ENCODE measurements at regions not wholly inside any gene's neighbourhood (a gene's known extent, or its start where the extent isn't known, plus 50 kb on each side); places are given as distances from the start of the nearest gene placed in this dataset.

DNA sequence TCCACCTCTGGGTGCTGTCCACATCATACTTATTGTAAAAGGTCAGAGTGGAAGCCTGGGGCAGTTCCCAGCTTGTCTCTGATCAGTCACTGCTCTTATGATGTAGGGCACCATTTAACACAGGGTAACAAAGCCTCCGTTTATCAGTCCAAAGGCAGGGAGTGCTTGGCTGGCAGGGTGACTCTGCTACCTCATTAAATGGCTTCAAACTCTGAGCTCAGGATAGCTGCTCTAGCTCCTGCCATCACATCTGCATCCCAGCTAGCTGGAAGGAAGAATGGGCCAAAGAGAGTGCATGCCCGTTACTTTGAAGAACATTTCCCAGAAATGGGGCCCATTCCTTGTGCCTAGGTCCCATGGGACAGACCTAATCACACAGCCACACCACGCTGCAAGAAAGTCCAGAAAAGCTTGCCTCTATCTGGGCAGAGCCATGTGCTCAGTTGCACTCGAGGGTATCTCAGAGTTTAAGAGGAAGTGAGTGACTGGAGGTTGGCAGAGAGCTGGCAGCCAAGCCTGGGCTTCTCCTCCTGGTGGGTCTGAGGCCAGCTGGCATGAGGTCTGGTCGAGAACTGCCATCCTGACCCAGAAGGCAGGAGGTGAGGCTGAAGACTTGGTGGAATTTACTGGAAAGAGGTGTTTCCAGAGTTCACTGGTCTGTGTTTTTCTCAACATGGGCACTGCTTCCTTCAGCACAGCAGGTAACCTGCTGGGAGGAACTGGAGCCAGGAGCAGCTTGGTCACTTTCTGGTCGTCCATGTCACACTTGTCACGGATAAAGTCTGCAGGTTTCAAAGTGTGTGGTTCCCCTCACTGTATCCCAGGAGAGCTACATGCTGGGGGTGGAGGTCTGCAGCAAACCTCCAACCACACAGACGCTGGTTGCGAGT lies 935.7 kb downstream of the BRD1 start:
- DNase-seq: no peak

DNA sequence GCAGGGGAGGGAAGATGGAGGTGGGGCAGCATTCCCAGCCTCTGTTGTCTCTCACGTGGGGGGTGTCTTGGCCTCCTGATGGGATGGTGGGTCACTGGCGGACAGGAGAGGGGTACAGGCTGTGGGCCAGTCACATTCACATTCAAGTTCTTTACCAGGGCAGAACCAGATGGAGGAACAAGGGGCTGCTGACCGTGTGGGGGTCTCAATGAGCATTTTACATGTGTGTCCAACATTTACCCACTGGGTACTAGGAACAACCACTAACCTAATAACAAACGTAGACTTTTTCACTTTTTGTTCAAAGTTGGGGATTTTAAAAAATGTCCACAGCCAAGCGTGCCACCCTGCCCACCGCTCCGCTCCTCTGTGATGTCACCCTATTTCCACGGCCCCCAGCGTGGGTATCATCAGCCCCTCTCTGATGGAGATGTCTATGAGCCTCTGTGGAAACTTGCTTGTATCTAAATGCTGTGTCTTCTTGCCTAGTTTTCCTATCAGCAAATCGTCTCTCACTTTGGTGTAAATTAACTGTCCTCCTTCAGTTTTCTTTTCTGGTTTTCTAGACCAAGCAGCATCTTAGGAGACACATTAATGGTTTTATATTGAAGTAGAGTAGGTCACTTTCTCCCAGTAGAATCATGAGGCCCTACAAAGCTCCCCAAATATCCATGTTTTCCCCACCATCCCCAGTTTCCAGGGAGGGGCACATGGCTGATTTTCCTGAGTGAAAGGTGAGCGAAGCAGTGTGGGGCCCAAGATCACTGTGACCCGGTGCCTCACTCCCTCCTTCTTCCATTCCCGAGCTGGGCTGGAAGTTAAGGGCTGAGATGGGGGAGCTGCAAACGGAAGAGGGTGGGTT lies 936.7 kb downstream of the BRD1 start:
- no peak for DNase-seq

DNA sequence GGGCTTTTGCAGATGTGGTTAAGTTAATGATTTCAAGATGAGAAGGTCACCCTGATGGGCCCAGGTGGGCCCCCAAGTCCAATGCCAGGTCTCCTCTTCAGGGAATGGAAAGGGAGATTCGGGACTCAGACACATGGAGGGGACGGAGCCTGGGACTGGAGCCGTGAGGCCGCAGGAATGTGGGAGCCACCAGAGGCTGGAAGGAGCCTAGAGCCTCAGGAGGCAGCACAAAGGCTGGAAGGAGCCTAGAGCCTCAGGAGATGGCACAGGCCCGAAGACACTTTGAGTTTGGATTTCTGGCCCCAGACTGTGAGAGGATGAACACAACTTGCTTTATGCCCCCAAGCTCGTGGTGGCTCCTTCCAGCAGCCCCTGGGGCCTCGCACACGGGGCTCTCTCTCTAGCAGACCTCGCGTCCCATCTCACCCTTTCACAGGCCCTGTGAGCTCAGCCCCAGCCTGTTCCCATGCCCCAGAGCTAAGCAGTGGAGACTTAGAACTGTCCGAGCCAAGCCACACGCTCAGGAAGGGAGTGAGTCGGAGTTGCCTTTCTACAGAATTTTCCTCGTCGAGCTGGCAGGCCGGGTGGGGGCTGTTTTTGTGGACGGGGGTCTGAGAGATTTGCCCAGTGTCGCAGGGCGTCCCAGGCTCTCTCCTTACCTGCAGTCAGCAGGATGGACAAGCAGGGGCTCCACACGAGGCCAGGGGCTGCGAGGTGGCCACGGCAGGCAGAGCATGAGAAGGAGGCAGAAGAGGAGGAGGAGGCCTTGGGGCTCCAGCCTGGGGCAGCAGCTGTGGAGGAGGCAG lies 937.6 kb downstream of the BRD1 start:
- DNase-seq: no peak

DNA sequence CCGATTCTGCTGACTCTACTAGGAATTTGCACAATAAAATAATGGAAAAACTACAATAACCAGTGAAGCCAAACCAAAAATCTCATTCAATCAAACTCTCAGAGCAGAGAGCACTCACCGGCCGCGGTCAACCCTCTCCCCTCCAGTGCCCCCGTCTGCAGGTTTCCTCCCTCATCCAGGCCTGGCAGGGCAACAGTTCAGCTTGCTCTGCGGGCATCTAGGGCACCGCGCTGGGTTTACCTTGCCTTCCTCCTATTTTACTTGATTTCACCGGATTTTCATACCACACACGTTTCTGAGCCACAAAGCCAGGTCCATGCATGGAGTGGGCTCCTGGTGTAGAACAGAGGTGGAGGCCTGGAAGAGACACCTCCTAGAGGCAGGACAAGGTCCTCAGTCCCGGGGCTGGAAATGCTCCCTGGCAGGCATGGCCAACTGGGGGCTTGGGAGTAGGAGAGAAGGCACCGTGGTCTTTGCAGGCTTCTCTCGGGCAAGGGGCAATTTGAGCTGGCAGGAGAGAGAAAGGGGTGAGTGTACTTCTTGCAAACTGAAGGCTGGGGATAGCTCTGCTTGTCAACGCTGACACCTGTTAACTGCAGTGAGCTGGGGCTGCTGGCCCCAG lies 938.4 kb downstream of the BRD1 start:
- DNase-seq: no peak

DNA sequence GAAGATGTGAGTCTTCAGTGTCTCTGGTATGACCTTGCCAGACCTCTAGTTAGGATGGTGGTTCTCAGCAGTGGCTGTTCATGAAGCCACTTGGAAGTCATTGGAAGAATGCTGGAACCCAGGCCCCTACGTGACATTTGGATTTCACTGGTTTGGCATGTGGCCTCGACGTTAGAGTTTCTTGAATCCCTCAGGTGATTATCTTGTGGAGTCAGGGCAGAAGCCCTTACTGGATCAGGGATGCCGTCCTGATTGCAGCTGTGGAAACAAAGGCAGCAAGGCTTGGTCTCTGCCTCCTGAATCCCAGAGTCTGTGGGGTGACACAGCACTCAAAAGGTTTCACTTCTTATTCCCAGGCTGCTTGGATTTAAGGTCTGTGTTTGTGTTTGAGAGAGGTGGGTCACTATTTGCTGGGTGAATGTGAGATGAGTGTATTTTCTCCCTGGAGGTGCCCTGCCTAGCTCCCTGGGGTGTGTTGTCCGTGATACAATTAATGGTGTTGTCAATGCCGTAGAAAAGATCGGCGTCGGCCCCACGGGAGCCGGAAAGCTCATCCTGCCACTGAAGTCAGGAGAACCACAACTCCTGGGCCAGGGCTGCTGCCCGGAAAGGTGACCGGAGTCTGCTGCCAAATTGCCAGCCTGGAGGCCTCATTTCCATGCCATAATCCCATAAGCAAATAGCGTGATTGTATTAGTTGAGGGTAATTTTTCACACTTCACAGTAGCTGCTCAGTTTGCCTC lies 939.0 kb downstream of the BRD1 start:
- no peak for DNase-seq

DNA sequence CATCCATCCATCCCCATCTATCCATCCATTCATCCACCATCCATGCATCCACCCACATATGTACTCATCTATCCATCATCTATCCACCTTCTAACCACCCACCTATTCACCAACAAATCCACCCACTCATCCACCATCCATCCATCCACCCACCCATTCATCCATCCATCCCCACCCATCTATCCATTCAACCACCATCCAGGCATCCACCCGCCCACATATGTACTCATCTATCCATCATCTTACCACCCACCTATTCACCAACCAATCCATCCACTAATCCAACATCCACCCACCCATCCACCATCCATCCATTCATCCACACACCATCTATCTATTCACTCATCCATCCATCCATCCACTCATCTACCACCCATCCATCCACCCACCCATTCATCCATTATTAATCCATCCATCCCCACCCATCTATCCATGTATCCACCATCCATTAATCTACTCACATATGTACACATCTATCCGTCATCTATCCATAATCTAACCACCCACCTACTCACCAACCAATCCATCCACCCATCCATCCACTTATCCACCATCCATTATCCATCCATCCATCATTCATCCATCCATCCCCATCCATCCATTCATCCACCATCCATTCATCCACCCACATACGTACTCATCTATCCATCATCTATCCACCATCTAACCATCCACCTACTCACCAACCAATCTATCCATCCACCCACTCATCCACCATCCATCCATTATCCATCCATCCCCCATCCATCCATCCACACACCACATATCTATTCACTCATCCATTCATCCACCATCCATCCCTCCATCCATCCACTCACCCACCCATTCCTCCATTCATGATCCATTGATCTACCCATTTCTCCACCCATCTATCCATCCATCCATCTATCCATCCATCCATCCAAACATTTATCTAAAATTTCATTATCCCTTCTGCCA lies 940.0 kb downstream of the BRD1 start:
- no peak for DNase-seq

DNA sequence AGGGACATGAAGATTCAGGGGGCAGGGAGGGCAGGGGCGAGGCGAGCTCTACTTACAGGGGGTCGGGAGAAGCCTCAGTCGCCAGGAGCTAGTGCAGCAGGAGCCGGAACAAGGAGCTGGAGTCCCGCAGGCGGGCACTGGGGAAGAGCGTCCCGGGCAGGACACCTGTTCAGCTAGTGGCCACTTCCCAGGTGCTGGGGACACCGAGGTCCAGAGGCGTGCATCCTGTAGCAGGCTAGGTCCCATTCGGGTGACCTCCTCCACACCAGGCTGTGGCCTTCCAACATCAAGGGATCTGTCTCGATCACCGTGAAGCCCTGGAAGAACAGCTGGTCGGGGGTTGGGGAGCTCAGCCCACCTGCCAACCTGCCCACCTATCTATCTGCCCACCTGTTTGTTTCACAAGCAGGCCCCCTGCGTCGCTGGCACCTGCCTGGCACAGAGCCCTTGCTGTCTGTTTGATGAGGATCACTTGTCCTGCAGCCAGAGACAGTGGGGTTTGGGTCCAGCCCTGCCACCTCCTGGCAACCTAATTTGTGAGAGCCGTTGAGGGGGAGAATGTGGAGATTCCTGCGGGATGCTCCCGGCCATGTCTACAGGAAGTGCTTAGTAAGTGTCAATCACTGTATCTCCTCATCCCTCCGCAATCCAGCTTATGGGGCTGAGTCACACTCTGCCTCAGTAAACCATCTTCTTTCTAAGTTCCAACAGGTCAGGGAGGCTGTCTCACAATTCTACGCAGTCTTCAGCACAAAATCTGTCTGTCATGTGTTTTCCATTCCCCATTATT lies 940.9 kb downstream of the BRD1 start:
- DNase-seq: no peak

DNA sequence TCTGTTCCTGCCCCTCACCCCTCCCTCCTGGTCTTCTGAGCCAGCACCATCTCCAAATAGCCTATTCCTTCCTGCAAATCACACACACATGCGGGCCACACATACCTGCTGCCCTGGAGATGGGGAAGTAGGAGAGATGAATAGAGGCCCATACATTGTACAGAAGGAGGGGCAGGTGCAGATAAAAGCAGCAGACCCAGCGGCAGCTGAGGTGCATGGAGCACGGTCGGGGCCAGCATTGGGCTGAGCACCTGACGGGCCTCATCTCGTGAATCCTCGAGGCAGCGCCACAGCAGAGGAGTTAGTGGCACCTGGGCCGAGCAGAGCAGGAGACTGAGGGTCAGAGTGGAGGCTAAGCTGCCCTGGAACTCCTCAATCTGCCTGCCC lies 941.8 kb downstream of the BRD1 start:
- DNase-seq: no peak

DNA sequence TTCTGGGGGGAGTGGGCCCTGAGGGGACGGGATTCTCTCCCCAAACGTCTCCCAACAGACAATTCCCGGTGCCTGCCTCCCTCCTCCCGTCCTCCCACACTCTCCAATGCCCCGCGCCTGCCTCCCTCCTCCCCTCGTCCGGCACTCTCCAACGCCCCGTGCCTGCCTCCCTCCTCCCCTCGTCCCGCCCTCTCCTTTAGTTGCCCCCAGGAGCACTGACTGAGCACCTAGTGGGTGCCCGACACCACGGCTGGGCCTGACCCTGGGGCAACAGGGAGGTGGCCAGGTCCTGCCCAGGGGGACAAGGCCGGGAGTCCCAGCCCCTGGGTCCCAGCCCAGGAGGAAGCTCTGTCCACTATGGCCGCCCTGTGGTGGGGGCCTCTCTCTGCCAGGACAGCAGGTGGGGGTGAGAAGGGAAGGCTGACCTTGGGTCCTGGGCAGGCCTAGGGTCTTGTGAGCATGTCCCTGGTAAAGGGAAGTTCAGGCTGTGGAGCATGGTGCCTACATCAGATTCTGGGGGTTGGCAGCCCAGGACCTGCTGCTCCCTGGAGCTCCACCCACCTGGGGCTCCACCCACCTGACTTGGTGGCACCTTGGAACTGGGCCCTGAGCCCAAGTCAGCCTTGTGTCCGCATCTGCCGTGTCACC lies 942.3 kb downstream of the BRD1 start:
- no peak for DNase-seq

DNA sequence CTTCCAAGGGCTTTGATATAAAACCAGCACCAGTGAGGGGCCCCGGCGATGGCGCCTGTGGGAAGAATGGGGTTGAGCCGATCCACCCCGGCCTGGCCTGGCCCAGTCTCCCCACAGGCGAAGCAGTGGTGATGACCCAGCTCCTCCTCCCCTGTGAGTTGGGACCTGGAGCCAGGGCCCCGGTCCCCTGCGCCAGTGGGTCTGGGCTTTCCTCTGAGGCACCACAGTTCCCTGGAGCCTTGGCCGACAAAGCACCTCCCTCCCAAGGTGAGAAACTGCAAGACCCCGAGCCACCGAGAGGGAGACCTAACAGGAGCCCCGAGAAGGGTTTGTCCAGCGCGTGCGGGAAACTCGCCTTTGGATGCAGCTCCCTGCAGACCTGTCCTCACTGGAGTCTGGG lies 942.9 kb downstream of the BRD1 start:
- DNase-seq: no peak

DNA sequence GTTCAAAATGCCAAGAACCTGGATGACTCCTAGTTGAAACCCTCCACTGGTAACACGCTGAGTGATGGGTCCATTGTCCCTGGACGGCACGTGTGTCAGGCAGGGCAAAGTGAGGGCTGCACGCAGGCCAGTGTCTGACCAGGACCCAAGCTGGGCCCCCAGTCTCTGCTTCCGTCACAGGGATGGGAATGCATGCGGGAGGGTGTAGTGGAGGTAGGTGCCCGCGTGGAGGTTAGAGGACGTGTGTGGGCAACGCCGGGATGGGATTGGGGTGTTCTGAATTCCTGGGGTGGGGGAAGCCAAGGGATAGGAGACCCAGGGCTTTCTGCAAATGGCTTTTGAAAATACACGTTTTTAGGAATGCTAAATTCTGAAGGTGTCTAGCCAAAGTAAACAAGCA lies 943.3 kb downstream of the BRD1 start:
- no peak for DNase-seq

DNA sequence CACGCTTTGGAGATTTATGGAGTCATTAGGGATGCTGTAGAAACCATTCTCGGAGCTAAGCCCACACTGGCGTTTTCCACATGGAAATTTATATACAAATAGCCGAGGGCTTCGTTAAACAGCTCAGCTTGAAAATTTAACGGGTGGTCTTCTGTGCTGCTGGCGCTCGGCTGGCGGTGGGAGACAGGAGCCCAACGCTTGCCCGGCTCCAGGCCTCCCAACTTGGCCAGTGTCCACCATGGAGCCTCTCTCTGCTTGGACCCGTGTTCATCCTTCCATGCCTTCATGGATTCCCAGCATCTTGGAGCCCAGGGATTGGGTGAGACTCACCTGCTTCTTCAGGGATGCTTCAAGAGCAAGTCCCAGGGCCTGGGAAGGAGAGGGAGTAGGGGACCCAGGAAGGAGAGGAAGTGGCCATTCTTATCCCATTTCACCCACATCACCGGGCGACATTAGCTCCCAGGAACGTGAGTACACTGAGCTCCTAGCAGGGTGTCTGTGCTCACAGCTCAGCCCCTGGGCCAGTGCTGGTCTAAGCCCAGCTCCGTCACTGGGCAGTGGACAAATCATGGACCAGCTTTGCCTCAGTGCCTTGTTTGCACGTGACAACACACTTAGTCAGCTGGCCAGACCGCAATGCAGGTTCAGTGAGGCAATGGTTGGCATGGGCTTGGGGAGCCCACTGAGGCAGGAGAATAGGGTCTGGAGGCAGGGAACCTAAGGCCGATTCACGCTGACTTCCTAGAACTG lies 944.3 kb downstream of the BRD1 start:
- DNase-seq: no peak

DNA sequence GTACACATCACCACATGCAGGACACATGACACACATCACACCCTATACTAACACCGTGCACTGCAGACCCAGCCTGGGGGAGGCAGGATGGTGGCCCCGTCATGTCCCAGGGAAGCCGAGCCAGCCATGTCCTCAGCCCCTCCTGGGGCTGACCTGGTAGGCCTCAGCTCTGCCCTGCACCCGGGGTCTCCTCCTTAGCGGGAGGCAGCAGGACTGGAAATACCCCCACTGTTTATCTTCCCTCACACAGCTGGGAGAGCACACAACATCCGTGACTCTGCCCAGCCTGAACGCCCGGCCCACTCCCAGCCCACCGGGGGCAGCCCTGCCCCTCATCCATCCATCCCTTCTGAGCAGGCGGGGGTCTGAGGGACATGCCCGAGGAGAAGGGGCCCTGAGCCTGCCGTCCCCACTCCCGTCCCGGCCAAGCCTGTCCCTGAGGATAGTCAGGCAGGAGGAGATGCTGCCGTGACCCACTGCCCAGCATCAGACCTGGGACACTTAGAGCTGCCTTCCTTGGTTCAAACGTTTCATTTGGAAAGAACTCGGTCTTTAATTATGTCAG lies 945.0 kb downstream of the BRD1 start:
- no peak for DNase-seq

DNA sequence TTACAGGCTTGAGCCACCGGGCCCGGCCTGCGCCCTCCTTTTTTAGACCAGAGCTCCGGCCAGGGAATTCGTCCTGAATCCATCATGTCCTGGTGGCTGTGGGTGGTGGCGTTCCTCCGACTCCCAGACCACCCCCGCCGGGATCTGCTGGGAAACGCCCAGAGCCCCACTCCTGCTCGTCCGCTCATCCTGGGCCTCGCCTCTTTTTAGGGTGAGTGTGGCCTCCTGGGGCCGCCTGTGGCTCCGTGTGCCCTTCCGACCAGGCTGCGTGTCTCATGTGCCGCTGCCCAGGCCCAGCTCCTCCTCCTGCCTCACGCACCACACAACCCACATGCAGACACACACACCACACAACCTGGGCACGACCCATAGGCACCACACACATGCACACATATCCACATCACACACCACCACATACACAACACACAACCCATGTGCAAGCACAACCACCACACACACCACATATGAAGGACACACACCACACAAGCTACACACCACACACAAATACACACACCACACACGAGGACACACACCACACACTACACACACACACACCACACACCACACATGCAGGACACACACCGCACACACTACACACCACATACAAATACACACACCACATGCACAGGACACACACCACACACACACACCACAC lies 946.2 kb downstream of the BRD1 start:
- no peak for DNase-seq

DNA sequence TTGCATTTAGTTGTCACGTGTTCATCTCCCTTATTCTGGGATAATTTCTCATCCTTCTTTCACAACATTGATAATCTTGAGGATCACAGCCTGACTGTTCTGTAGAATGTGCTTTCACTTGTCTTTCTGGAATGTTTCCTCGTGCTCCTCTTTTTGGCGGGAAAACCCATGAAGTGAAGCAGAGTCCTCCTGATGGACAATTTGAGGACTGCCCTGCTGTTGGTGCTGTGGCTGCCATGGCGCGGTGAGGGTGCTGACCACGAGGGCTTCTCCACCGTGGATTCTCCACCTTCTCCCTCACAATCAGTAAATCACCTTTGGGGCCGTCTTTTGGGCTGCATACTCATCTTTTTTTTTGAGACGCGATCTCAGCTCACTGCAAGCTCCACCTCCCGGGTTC lies 946.9 kb downstream of the BRD1 start:
- DNase-seq: no peak

DNA sequence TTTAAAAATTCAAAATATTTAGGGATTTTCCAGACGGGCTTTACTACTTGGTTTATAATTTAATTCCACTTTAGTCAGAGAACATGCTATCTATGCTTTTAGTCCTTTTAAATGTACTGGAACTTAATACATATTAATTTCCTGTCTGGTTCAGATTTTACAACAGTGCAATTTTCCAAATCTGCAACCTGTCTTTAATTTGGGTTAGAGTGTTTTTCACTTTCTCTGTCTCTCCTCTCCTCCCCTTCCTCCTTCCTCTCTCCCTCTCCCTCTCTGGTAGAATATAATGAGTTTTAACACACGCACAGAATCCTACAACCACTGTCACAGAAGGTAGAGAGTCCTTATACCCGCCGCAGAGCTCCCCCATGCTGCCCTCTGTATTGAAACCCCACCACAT lies 950.7 kb downstream of the BRD1 start:
- no peak for DNase-seq

DNA sequence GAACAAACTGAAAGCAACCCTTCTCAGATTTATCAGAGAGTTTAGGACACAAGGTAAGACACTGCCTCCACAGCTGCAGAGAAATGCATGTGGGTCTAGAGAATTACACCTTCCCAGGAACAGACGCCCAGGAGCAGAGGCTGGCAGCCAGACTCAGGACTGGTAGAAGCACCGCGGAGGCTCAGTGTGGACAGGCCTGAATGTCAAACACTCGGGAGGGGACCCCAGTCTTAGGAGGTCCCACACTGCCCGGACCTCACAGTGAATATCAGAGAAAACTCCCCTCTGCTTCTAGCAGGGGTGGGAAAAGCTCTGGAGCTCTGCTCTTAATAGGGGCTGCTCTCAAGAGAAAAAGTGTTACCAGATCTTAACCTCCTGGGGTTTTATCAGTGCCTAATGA lies 952.7 kb downstream of the BRD1 start:
- no peak for DNase-seq

DNA sequence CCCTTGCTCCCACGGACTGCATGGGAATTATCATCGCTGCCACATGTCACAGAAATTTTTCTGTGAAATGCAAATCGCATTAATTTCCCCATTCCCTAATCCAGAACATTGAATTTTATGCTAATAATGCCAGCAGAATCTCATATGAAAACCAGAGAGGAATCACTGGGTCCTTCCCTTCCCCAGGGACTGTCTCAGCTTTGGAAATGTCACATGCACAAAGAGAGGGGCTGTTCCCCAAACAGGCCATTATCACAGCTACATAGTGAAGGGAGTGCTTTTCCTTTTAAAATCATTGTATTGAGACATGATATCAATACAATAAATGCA lies 954.5 kb downstream of the BRD1 start:
- no peak for DNase-seq
